ENCODE measurements at regions not wholly inside any gene's neighbourhood (a gene's known extent, or its start where the extent isn't known, plus 50 kb on each side); places are given as distances from the start of the nearest gene placed in this dataset.
"Not testable (repeated sequence)": the region's sequence is repeated elsewhere in the genome, so short reads cannot be mapped to it uniquely, and the experiment has no call there.

GRCh38 chr6:170146640-170147039, 144.2 kb downstream of the DLL1 start:
- DNase-seq: no peak

GRCh38 chr6:170146131-170146530, 144.7 kb downstream of the DLL1 start:
- not testable (repeated sequence) for DNase-seq

- not testable (repeated sequence) for DNase-seq
These were observed 145.2 kb downstream of the DLL1 start for GRCh38 chr6:170145716-170146115.

- DNase-seq: no peak
These were observed 145.6 kb downstream of the DLL1 start for GRCh38 chr6:170145272-170145592.

GRCh38 chr6:170144571-170145271, 146.2 kb downstream of the DLL1 start:
- DNase-seq: no peak

- DNase-seq: no peak
These were observed 147.3 kb downstream of the DLL1 start for GRCh38 chr6:170143401-170144150.

- DNase-seq: no peak
These were observed 148.3 kb downstream of the DLL1 start for GRCh38 chr6:170142559-170142958.

GRCh38 chr6:170141061-170141460, 149.8 kb downstream of the DLL1 start:
- not testable (repeated sequence) for DNase-seq

- DNase-seq: no peak
These were observed 150.7 kb downstream of the DLL1 start for GRCh38 chr6:170140129-170140528.

GRCh38 chr6:170139531-170139930, 151.3 kb downstream of the DLL1 start:
- DNase-seq: no peak

- not testable (repeated sequence) for DNase-seq
These were observed 151.8 kb downstream of the DLL1 start for GRCh38 chr6:170139046-170139445.

- no peak for DNase-seq
These were observed 152.7 kb downstream of the DLL1 start for GRCh38 chr6:170137911-170138910.

GRCh38 chr6:170137176-170137891, 153.5 kb downstream of the DLL1 start:
- no peak for DNase-seq

GRCh38 chr6:170136541-170137175, 154.2 kb downstream of the DLL1 start:
- DNase-seq: no peak

GRCh38 chr6:170135821-170136471, 154.9 kb downstream of the DLL1 start:
- no peak for DNase-seq

- no peak for DNase-seq
These were observed 155.4 kb downstream of the DLL1 start for GRCh38 chr6:170135461-170135820.

- DNase-seq: no peak
These were observed 156.1 kb downstream of the DLL1 start for GRCh38 chr6:170134471-170135440.

- no peak for DNase-seq
These were observed 156.8 kb downstream of the DLL1 start for GRCh38 chr6:170134031-170134470.

- no peak for DNase-seq
These were observed 158.3 kb downstream of the DLL1 start for GRCh38 chr6:170132561-170132991.

- no peak for DNase-seq
These were observed 158.8 kb downstream of the DLL1 start for GRCh38 chr6:170132011-170132521.
